Left renal pelvis (tissue), 4 donors: ENCODE measurements at regions not wholly inside any gene's neighbourhood (a gene's known extent, or its start where the extent isn't known, plus 50 kb on each side); places are given as distances from the start of the nearest gene placed in this dataset.

Source experiments
- DNase-seq, 4 donors: peaks; one replicate each; pipeline ENCODE4 v3.0.0-alpha.2; 2013; ENCODE audit warnings: low read depth in 4 of 4, low spot score in 3 of 4

- DNase-seq = no peak
Measured at GRCh38 chr11:127226380-127226779, 225.8 kb upstream of the KIRREL3 start.

- no peak for DNase-seq
Measured at GRCh38 chr11:127225619-127226018, 225.0 kb upstream of the KIRREL3 start.

GRCh38 chr11:127224276-127224675 is 223.7 kb upstream of the KIRREL3 start:
- DNase-seq = no peak

- no peak for DNase-seq
Measured at GRCh38 chr11:127223633-127224032, 223.1 kb upstream of the KIRREL3 start.

- DNase-seq = no peak
Measured at GRCh38 chr11:127223026-127223425, 222.5 kb upstream of the KIRREL3 start.

- DNase-seq = no peak
Measured at GRCh38 chr11:127219704-127220103, 219.1 kb upstream of the KIRREL3 start.

GRCh38 chr11:127218275-127218608 is 217.7 kb upstream of the KIRREL3 start:
- DNase-seq = no peak

- no peak for DNase-seq
Measured at GRCh38 chr11:127217452-127218274, 217.1 kb upstream of the KIRREL3 start.

GRCh38 chr11:127205688-127206217 is 205.2 kb upstream of the KIRREL3 start:
- no peak for DNase-seq

- no peak for DNase-seq
Measured at GRCh38 chr11:127203490-127203889, 202.9 kb upstream of the KIRREL3 start.

- DNase-seq = no peak
Measured at GRCh38 chr11:127202105-127202504, 201.5 kb upstream of the KIRREL3 start.

GRCh38 chr11:127199306-127199801 is 198.8 kb upstream of the KIRREL3 start:
- DNase-seq = no peak

- no peak for DNase-seq
Measured at GRCh38 chr11:127195501-127196120, 195.0 kb upstream of the KIRREL3 start.

- DNase-seq = no peak
Measured at GRCh38 chr11:127194521-127194920, 194.0 kb upstream of the KIRREL3 start.

GRCh38 chr11:127193950-127194349 is 193.4 kb upstream of the KIRREL3 start:
- no peak for DNase-seq

- DNase-seq = no peak
Measured at GRCh38 chr11:127191689-127192088, 191.1 kb upstream of the KIRREL3 start.

GRCh38 chr11:127191261-127191660 is 190.7 kb upstream of the KIRREL3 start:
- DNase-seq = no peak

- no peak for DNase-seq
Measured at GRCh38 chr11:127182586-127183203, 182.1 kb upstream of the KIRREL3 start.

GRCh38 chr11:127157225-127157624 is 156.7 kb upstream of the KIRREL3 start:
- DNase-seq = no peak

- DNase-seq = no peak
Measured at GRCh38 chr11:127149410-127149809, 148.8 kb upstream of the KIRREL3 start.

GRCh38 chr11:127143251-127143650 is 142.7 kb upstream of the KIRREL3 start:
- DNase-seq = no peak
